ENCODE measurements at regions not wholly inside any gene's neighbourhood (a gene's known extent, or its start where the extent isn't known, plus 50 kb on each side); places are given as distances from the start of the nearest gene placed in this dataset.
"Not testable (repeated sequence)": the region's sequence is repeated elsewhere in the genome, so short reads cannot be mapped to it uniquely, and the experiment has no call there.

DNA sequence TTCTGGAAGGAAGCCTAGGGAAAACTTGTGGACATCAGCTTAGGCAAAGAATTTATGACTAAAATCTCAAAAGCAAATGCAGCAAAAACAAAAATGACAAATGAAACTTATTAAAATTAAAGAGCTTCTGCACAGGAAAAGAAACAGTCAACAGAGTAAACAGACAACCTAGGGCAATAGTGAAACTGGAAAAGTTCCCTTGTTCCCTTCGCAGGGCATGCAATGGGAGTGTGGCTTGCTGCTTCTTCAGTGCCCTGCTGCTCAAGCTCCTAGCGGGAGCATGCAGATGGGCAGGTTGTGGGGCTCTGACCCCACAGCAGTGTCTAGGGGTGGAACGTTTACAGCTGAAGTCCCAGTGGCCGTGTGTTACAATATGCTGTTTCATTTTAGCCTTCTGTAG is 1797.4 kb downstream of the NCAM2 start:
- DNase-seq, result no peak

DNA sequence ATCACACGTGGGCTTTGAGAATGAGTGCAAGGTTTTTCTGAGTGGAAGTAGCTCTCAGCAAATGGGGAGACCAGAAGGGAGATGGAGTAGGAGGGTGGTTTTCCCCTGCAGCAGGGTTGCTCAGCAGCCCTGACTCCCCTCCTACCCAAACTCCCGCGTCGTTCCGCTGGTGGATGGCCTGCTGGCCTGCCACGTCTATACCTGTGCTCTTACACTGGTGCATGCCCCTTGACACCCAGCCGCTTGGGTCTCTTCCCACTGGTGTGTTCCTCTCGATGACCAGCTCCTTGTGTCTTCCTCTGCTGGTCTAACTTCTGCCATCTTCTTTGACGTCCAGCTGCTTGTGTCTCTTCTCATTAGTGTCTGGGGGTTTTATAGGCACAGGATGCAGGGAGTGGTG is 1797.9 kb downstream of the NCAM2 start:
- no peak for DNase-seq

DNA sequence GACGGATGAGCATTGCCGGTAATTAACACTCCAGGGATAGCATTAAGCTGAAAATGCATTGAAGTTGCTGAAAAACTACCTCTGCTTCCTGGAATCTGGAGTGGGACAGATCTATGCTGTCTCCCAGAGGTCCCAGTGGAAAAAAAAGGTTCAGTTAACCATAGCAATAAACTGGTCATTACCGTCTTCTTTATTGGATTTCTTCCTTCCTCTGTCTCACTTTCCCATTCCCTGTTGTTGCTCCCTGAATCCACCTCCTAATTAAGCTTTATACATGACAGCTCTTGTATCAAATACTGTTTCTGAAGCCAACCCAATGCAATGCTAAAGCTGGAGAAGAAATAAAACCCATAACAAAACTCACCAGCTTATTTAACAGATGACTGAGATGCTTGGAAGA is 1805.9 kb downstream of the NCAM2 start:
- no peak for DNase-seq

DNA sequence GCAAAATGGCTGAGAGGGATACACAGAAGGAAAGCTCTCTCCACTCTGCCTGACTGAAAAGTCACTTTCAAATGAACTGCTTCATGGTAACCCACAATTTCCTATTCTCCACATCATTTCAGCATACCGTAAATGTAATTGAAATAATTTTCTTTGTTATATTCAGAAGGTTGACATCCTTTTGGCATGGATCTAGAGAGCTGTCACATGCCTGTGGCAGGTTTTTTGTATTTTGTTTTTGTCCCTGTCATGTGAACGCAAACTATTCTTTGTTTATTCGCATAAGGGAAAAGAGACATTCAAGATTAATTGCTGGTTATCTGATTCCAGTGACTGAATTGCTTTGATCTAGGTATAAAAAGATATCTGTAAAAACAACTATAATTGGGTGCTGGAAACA is 1808.1 kb downstream of the NCAM2 start:
- DNase-seq, result no peak

DNA sequence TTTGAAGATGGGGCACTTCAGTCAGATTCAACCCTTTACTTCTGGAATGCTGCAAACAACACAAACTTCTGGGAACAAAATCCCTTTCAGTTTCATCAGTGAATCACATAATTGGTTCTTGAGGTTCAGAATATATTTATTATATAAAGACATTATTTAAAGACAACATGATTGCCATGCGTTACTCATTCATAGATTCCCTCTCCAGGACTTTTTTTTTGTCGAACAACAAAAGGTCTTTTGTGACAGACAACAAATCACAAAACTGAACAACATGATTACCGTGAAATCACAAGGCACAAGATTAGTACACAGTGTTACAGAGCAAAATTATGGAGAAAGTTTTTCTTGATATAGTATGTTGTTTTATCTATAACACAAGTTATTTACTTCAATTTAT is 1815.0 kb downstream of the NCAM2 start:
- DNase-seq, result no peak

DNA sequence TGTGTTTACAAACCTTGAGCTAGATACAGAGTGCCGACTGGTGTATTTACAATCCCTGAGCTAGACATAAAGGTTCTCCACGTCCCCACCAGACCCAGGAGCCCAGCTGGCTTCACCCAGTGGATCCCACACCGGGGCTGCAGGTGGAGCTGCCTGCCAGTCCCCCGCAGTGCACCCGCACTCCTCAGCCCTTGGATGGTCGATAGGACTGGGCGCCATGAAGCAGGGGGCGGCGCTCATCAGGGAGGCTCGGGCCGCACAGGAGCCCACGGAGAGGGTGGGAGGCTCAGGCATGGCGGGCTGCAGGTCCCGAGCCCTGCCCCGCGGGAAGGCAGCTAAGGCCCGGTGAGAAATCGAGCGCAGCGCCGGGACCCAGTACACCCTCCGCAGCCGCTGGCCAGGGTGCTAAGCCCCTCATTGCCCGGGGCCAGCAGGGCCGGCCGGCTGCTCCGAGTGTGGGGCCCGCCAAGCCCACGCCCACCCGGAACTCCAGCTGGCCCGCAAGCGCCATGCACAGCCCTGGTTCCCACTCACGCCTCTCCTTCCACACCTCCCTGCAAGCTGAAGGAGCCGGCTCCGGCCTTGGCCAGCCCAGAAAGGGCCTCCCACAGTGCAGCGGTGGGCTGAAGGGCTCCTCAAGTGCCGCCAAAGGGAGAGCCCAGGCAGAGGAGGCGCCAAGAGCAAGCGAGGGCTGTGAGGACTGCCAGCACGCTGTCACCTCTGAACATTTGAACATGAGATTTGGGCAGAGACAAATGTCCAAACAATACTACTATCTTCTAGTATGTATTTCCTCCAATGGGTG is 1820.7 kb downstream of the NCAM2 start:
- DNase-seq, result not testable (repeated sequence)

DNA sequence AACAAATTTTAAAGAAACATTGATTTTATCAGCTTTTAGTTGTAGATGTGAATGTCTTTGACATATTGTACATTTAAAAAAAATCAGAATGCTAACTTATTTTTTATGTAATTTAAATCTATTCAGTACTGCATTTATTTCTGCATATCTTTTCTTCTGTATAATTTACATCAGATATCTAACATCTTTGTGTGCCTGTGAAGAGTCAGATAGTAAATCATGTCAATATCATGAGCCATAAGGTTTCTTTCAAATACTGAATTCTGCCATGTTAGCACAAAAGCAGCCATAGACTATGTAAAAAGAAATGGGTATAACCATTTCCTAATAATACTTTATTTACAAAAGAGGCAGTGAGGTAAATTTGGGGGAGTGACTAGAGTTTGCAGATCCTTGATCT is 1829.2 kb downstream of the NCAM2 start:
- no peak for DNase-seq

DNA sequence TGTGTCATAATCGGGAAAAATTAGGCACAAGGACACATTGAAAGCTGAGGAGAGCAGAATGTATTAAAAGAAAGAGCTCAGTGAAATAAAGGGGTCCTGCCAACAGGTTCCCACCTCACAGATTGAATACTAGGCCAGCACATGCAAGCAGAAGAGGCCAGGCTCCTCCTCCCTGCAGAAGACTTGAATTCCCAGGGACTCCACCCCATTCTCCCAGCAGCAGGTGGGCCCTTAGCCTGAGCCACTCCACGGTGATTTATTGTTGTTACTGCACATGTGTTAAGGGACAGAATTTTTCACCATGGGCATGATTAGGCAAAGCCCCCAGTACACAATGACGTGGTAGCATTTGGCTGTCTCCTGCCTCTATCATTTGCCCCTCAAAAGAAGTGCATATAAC is 1844.7 kb downstream of the NCAM2 start:
- DNase-seq, result no peak

DNA sequence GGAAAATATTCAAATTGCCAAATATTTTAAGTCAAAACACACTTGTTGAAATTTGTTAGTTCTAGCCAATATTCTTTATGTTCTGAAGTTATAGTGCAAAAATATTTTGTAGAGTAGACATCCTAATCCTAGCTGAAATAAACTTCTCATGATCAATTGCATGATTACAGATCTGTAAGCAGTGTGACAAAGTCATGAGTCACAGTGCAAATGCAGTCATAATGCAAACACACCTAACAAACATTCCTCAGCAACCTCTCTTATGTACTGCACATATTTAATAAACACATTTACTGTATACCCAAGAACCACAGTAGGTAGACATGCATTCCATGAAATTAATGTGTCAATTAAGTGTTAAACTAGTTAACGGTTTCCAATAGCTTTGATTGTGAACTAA is 1857.4 kb downstream of the NCAM2 start:
- no peak for DNase-seq

DNA sequence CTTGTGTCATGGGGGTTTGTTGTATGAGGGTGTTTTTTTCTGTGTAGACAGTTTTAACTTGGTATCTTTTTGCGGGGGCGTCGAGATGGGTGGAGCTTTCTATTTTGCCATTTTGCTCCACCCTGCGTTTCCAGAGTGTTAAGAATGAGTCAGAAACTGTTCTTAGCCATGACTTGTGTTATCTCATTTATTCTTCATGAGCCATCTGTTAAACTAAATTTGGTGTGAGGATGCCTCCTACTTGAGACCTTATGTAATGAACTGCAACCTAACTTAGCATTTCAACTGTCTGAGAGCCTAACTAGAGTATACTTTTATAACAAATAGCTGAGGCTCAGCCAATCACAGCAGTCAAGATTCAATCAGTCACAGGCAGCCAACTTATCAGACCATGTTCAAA is 1873.5 kb downstream of the NCAM2 start:
- DNase-seq, result no peak

DNA sequence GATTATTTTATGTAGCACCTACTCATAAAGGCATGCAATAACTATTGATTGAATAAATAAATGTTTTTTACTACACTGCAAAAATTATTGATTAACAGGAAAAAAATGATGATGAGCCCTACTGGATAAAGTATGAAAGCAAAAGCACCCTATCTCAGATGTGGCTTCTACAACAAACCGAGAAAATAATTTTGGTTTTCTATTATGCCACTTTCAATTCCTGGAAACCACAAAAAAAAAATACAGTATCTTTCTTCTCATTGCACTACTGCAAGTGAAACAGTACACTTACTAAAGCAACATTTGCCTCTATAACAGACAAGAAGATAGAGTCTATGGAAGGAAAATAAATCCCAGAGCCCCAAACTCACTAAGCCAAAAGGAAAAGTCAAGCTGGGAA is 1882.4 kb downstream of the NCAM2 start:
- DNase-seq, result no peak

DNA sequence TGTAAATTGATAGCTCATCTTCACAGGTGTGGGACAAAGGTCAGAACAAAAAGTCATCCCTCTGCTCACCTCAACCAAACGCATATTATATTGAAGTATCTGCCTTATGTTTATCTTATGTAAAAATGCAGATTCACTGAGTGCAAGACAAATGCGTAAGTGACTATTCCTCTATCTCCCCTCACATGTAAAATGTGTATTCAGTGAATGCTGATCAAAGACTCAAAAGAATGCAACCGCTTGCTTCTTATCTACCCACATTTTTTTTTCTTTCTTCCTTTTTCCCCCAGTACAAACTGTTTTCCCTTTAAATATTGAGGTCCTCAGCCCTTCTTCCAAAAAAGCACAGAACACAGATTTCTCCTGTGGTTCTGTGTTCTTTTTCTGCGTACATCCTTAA is 1882.9 kb downstream of the NCAM2 start:
- no peak for DNase-seq

DNA sequence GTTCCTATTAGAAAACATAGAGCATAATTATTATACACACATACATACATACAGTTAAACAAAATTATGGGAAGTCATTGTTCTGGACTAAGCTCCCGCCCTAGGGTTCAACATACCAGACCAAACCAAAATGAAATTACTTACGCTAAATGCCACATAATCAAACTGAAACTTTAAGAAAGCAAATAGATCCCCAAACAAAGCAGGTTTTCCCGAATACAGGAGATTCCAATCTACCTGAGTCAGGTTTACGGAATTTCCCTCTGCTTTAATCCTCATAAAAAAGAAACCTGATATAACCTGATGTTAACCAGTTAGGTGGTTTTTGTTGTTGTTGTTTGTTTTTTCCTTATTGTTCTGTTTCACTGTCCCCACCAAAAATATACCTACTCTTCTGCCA is 1886.9 kb downstream of the NCAM2 start:
- no peak for DNase-seq

DNA sequence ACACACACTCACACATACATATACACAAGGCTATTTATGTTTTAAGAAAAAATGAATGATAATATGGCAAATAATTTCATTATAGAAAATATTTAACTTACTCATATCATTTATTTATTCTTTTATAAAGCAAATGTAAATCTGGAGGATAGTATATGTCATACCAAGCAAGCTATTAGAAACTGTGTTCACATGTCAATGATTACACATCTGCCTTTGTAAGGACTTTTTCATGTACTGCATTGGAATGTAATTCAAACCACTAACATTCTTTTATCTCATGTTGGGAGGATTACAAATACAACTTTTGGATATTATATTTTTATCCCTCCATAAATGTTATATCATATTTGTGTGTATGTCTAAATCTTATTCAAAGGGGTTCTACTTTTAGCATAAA is 1887.4 kb downstream of the NCAM2 start:
- DNase-seq, result no peak

DNA sequence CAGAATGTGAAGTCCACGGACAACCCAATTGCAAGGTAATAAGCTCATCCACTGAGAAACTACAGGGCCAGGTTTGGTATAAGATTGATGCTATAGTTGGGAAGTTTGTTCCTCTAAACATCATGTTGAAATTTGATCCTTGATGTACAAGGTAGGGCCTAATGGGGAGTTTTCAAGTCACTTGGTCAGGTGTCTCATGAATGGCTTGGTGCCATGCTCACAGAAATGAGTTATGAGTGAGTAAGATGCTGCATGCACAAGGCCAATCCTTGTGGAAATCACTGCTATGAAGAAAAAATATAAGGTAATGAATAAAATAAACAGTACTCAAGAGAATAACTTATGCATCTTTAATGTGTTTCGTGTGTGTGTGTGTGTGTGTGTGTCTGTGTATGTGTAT is 1891.2 kb downstream of the NCAM2 start:
- no peak for DNase-seq

DNA sequence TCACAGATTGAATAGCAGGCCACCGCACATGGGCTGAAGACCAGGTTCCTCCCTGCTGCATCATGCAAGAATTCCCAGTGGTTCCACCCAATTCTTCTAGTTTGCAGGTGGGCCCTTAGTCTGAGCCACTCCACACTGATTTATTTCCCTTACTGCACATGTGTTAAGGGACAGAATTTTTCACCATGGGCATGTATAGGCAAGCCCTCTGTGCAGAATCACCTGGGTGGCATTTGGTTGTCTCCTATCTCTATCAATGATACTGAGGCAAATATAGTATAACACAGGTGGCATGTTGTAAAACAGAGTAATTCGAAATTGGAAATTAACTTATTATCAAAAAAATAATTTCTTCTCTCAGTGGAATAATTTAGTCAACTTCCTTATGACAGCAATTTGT is 1892.4 kb downstream of the NCAM2 start:
- no peak for DNase-seq

DNA sequence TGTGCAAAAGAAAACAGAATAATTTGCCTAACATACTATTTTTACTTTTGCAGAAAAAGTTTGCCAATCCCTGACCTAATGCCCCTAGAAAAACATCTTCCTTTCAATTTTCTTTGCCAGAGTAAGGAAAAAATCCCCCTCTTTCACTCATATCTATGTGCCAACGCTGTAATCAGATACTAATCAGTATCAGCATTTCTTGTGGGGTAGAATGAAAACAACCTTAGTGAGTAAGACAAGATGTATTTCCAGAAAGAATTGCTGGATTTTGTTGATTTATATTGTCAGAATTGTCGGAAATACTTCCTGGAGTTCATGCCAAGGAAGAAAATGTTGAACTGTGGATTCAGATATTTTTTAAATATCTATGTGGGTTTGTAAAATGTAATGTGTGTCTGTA is 1893.8 kb downstream of the NCAM2 start:
- no peak for DNase-seq

DNA sequence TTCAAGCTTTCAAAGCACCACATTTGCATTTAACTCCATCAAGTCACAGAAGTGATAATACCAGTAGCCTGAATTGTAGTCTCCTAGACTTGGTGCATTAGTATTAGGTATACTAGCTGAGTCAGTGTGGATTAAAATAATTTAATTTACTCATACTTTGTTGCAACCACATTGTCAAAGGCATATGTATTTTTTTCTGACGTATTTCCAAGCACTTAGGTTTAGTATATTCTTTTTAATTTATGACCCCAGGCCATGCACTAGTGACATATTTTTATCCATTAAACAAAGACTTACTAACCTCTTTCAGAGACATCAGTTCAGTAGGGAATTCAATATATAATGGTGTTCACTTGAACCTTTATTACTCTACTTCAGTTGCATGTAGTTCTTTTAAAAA is 1894.5 kb downstream of the NCAM2 start:
- no peak for DNase-seq

DNA sequence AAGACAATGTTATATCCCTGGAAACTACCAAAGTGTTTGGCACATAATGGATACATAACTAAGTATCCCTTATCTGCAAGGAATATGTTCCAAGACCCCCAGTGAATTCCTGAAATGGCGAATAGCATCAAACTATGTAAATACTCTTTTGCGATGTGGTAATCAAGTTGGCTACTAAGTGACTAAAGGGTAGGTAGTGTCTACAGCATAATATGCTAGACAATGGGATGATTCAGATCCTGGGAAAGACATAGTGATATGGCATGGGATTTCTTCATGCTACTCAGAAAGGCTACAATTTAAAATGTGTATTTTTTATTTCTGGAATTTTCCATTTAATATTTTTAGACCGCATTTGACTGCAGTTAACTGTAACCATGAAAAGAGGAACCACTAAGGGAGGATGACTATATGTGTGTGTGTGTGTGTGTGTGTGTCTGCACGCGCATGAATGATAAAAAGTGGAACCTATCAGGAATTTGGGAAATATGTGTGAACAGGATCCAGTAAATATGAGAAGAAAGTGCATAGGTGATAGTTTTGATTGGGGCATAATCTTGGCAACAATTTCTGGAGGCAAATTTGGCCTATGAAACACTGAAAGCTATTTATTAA is 1899.9 kb downstream of the NCAM2 start:
- DNase-seq, result no peak

DNA sequence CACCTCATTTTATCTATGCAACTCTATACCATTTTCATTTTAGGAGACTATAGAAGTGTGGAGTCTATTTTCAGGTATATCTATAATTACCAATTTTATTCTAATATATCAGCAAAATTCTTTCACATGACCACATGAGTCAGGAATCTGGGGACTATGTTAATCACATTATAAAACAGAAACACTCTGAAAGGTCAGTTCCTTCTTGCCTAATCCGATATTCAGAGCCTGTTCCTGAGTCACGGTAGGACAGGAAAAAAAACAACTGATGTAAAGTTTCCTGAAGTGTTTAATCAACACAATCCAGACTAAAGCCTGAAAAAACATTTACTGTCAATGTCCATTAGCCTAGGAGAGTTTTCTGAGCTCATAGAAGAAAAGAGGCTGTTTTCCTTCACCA is 1902.3 kb downstream of the NCAM2 start:
- no peak for DNase-seq

DNA sequence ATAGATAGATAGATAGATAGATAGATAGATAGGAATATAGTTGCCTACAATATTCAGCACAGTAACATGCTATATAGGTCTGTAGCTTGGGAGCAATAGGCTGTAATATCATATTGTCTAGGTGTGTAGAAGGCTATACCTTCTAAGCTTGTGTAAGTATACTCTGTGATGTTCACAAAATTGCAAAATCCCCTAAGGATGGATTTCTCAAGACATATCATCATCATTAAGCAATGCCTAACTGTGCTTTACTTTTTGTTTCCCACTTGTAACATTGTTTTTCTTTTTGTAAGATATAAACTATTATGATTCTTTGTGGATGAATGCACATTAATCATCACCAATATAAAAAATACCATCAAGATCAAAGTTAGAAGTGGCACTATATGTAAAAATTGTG is 1905.6 kb downstream of the NCAM2 start:
- DNase-seq, result no peak

DNA sequence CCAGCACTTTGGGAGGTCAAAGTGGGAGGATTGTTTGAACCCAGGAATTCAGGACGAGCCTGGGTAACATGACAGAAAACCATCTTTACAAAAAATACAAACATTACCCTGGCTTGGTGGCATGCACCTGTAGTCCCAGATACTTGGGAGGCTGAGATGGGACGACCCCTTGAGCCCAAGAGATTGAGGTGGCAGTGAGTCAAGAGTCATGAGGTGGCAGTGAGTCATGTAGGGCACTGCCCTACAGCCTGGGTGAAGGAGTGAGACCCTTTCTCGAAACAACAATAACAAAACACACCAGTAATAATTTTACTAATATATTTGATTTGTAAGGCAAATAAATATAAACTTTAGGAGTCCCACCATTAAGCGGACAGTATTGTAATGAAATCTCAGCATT is 1906.2 kb downstream of the NCAM2 start:
- DNase-seq, result no peak

DNA sequence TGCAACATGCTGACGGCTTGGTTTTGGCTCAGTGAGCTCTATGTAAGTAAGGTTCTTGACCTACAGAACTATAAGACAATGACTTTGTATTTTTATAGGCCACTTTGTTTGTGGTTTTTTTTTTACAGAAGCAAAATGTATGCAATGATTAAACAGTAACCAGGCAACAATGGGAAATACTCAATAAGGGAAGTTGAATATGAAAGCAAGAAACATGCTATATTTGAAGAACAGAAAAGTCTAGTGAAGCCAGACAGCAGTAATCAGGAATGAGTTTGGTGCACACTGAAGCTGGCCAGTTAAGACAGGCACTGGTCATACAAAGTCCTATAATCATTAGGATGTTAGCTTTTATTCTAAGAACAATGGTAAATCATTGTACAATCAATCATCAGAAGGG is 1926.8 kb downstream of the NCAM2 start:
- DNase-seq, result no peak

DNA sequence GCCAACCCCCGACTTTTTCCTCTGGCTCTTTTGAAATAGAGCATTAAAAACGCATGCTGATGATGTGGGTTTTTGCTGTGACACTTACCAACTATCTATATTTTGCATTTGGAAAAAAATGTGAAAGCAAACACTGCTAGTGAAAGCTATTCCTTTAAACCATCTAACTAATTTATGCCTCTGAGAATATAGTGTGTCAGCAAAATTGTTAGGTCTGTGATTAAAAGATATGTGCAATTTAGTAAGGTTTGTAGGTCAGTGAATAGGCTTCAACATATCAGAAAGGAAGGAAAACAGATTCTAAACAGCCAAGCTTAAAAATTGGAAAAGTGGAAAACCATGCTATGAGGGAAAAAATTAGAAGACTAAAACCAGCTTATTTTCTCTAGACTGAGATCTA is 1929.3 kb downstream of the NCAM2 start:
- DNase-seq, result no peak

All from retina (tissue), 1 donor.